Endothelial cell of umbilical vein (primary cell): ENCODE measurements at regions not wholly inside any gene's neighbourhood (a gene's known extent, or its start where the extent isn't known, plus 50 kb on each side); places are given as distances from the start of the nearest gene placed in this dataset.

ENCODE experiments used
- BruUV-seq: library from RNA; stranded (reverse); fragments of 400-500 nt; replicated peaks from 2 replicates; lab custom pipeline; 2021; lab: Mats Ljungman, UMichigan
- CTCF ChIA-PET: fragments of 300-600, 350-600 bp; sonication (Branson Sonifier 250); formaldehyde crosslinking; loops from one replicate; lab custom pipeline; 2021; ENCODE audit warnings: antibody characterized with exemption, inconsistent platforms; lab: Charles Lee
- POLR2A ChIA-PET: fragments of 300-600, 350-600 bp; sonication (Branson Sonifier 250); formaldehyde crosslinking; loops from one replicate; lab custom pipeline; 2021; ENCODE audit warnings: antibody characterized with exemption, inconsistent platforms; lab: Charles Lee
- DNase-seq: peaks from one replicate; pipeline ENCODE4 v3.0.0-alpha.2; 2011; ENCODE audit warnings: low read depth, low spot score
- FAIRE-seq: peaks from 2 replicates; lab custom pipeline; 2011; peaks lifted over from hg19 to GRCh38; lab: Jason Lieb, UNC
- H2AFZ ChIP-seq: 2 replicates; pipeline ENCODE4 v1.6.0; 2012; ENCODE audit warnings: low read depth, low read length, control low read depth, inconsistent platforms
- H3K27ac ChIP-seq: 2 replicates; pipeline ENCODE4 v1.5.1; 2011; ENCODE audit warnings: low read depth, mild to moderate bottlenecking, control low read depth, low read length, moderate library complexity; ENCODE audit not compliant: insufficient read depth
- H3K27me3 ChIP-seq, 2 experiments: 2 replicates each; pipeline versions ENCODE4 v1.6.0 to v1.6.1; 2011; ENCODE audit warnings: low read length in 2 of 2, mixed read lengths in 1 of 2; ENCODE audit not compliant: control insufficient read depth in 2 of 2, insufficient read depth in 2 of 2
- H3K36me3 ChIP-seq, 2 experiments: 2 replicates in 1 of 2; 3 replicates in 1 of 2; pipeline ENCODE4 v1.5.1; 2011; ENCODE audit warnings: low read length in 2 of 2, mild to moderate bottlenecking in 1 of 2, moderate library complexity in 1 of 2; ENCODE audit not compliant: control insufficient read depth in 2 of 2, insufficient read depth in 2 of 2; ENCODE audit errors: extremely low read depth in 1 of 2
- H3K4me1 ChIP-seq: 3 replicates; pipeline ENCODE4 v1.5.1; 2011; ENCODE audit warnings: mild to moderate bottlenecking, low read length; ENCODE audit not compliant: control insufficient read depth, insufficient read depth; ENCODE audit errors: extremely low read depth
- H3K4me2 ChIP-seq: 2 replicates; pipeline ENCODE4 v1.6.1; 2011; ENCODE audit warnings: low read length, control low read depth, mixed read lengths; ENCODE audit not compliant: insufficient read depth
- H3K4me3 ChIP-seq, 3 experiments: fragments of 200-600 bp in 1 of 3; sonication (generic), shearing (Covaris generic) in 1 of 3; replicated peaks in 1 of 3; 2 replicates each; pipeline ENCODE4 v1.5.1; 2011 to 2016; ENCODE audit warnings: control low read depth in 3 of 3, low read length in 3 of 3, mild to moderate bottlenecking in 2 of 3, inconsistent platforms in 1 of 3, low read depth in 1 of 3, moderate library complexity in 1 of 3; ENCODE audit not compliant: insufficient read depth in 1 of 3
- H3K79me2 ChIP-seq: 2 replicates; pipeline ENCODE4 v1.6.0; 2012; ENCODE audit warnings: low read length, inconsistent platforms; ENCODE audit not compliant: control insufficient read depth, insufficient read depth
- H3K9ac ChIP-seq: replicated peaks from 2 replicates; pipeline ENCODE3; 2011; ENCODE audit warnings: low read length, control low read depth; ENCODE audit not compliant: insufficient read depth; ENCODE audit errors: extremely low read depth
- H3K9me1 ChIP-seq: replicated peaks from 3 replicates; pipeline ENCODE4 v1.6.0; 2011; ENCODE audit warnings: mild to moderate bottlenecking, low read length; ENCODE audit not compliant: control insufficient read depth, insufficient read depth; ENCODE audit errors: extremely low read depth
- H3K9me3 ChIP-seq: replicated peaks from 2 replicates; pipeline ENCODE4 v1.5.1; 2012; ENCODE audit warnings: low read length, inconsistent platforms; ENCODE audit not compliant: control insufficient read depth, insufficient read depth
- H4K20me1 ChIP-seq: replicated peaks from 2 replicates; pipeline ENCODE3; 2011; ENCODE audit warnings: mild to moderate bottlenecking, low read length; ENCODE audit not compliant: control insufficient read depth, insufficient read depth; ENCODE audit errors: extremely low read depth
- EZH2 ChIP-seq: IDR thresholded peaks from 2 replicates; pipeline ENCODE4 v1.6.1; 2012; ENCODE audit warnings: borderline replicate concordance, low read depth, mild to moderate bottlenecking, moderate library complexity, low read length, inconsistent platforms; ENCODE audit not compliant: severe bottlenecking
- FOS ChIP-seq: IDR thresholded peaks from 2 replicates; pipeline ENCODE4 v1.6.1; 2011; ENCODE audit warnings: mild to moderate bottlenecking, low read length, moderate library complexity, borderline replicate concordance; ENCODE audit not compliant: insufficient read depth
- GATA2 ChIP-seq: IDR thresholded peaks from 2 replicates; pipeline ENCODE4 v1.7.0; 2011; ENCODE audit warnings: low read depth, mild to moderate bottlenecking, moderate library complexity, mixed read lengths, low read length; ENCODE audit not compliant: insufficient read length, insufficient read depth
- JUN ChIP-seq: IDR thresholded peaks from 2 replicates; pipeline ENCODE4 v1.6.1; 2011; ENCODE audit warnings: borderline replicate concordance, low read depth; ENCODE audit not compliant: insufficient read length, insufficient read depth
- MAX ChIP-seq: IDR thresholded peaks from 2 replicates; pipeline ENCODE4 v1.6.1; 2011; ENCODE audit not compliant: insufficient read depth, insufficient read length
- MYC ChIP-seq: IDR thresholded peaks from one replicate; pipeline ENCODE4 v1.6.1; 2011; ENCODE audit warnings: mild to moderate bottlenecking, low read depth, low read length
- POLR2A ChIP-seq: IDR thresholded peaks from 2 replicates; pipeline ENCODE4 v1.6.1; 2012; ENCODE audit warnings: low read depth, mild to moderate bottlenecking, control low read depth, low read length
- POLR2AphosphoS5 ChIP-seq: IDR thresholded peaks from 2 replicates; pipeline ENCODE4 v1.6.1; 2012; ENCODE audit warnings: low read depth, mild to moderate bottlenecking, control low read depth, low read length, moderate library complexity; ENCODE audit not compliant: insufficient read depth
- dilution Hi-C: fragments of 300-500 bp; cut with MboI; formaldehyde crosslinking; loops from one replicate; pipeline ENCODE4 v1.15.0; 2019; ENCODE audit warnings: low sequenced_read_pairs; ENCODE audit not compliant: extremely low pct_ligation_motif_present
- intact Hi-C: fragments of 100-400 bp; cut with micrococcal nuclease; formaldehyde crosslinking; loops from one replicate; pipeline ENCODE4 v1.10.0; 2022
- TF ChIP-seq, protein P1 (sequence below), 2 donors: IDR thresholded peaks; 1 replicate in 1 of 2; 2 replicates in 1 of 2; pipeline ENCODE4 v1.5.1; 2011; ENCODE audit warnings: low read length in 2 of 2, mild to moderate bottlenecking in 2 of 2, moderate library complexity in 2 of 2, control low read depth in 1 of 2, inconsistent platforms in 1 of 2, low read depth in 1 of 2; ENCODE audit not compliant: insufficient read depth in 1 of 2; ENCODE audit errors: extremely low read depth in 1 of 2

GRCh38 chr2:144270951-144271350, 249.0 kb downstream of the ZEB2 start:
- no peaks in the 10 kb centered on the region for H3K9me3 ChIP-seq
- POLR2A ChIA-PET = no interaction called here
- H3K27ac ChIP-seq = no peak overlapping the region
- CTCF ChIA-PET = no interaction called here
- DNase-seq (no peak), FAIRE-seq (no peak)
- dilution Hi-C loops (no loop called here), intact Hi-C loops (loop anchor here (5.0 kb wide), 1 partner anchor 246 kb away; no protein-coding TSS in a partner anchor)
- H3K4me3 ChIP-seq = no peak overlapping the region
- no peak overlapping the region for H2AFZ ChIP-seq
- no TSS peak for BruUV-seq
- H3K36me3 ChIP-seq = no peaks in the 10 kb centered on the region
- H3K9ac ChIP-seq = no peak overlapping the region
- no peak overlapping the region for H3K4me2 ChIP-seq
- H4K20me1 ChIP-seq = no peaks in the 10 kb centered on the region
- no peak for TF ChIP-seq POLR2AphosphoS5
- TF ChIP-seq MAX = no peak
- no peak for TF ChIP-seq JUN
- TF ChIP-seq FOS = no peak
- TF ChIP-seq, protein P1, sequence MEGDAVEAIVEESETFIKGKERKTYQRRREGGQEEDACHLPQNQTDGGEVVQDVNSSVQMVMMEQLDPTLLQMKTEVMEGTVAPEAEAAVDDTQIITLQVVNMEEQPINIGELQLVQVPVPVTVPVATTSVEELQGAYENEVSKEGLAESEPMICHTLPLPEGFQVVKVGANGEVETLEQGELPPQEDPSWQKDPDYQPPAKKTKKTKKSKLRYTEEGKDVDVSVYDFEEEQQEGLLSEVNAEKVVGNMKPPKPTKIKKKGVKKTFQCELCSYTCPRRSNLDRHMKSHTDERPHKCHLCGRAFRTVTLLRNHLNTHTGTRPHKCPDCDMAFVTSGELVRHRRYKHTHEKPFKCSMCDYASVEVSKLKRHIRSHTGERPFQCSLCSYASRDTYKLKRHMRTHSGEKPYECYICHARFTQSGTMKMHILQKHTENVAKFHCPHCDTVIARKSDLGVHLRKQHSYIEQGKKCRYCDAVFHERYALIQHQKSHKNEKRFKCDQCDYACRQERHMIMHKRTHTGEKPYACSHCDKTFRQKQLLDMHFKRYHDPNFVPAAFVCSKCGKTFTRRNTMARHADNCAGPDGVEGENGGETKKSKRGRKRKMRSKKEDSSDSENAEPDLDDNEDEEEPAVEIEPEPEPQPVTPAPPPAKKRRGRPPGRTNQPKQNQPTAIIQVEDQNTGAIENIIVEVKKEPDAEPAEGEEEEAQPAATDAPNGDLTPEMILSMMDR (IDR thresholded peaks at IDR 0.05; ENCODE audit: extremely low read depth in 1 of 2, insufficient read depth in 1 of 2, low read depth in 1 of 2, low read length in 2 of 2) = no peak
- TF ChIP-seq POLR2A = no peak
- no peak for TF ChIP-seq MYC
- TF ChIP-seq GATA2 = no peak
- no peak for TF ChIP-seq EZH2
- no peaks in the 10 kb centered on the region for H3K27me3 ChIP-seq
- no peaks in the 10 kb centered on the region for H3K79me2 ChIP-seq
- H3K4me1 ChIP-seq = peaks cover 12% of the 10 kb centered on the region
- no peaks in the 10 kb centered on the region for H3K9me1 ChIP-seq
